ENCODE measurements at regions not wholly inside any gene's neighbourhood (a gene's known extent, or its start where the extent isn't known, plus 50 kb on each side); places are given as distances from the start of the nearest gene placed in this dataset.

DNA sequence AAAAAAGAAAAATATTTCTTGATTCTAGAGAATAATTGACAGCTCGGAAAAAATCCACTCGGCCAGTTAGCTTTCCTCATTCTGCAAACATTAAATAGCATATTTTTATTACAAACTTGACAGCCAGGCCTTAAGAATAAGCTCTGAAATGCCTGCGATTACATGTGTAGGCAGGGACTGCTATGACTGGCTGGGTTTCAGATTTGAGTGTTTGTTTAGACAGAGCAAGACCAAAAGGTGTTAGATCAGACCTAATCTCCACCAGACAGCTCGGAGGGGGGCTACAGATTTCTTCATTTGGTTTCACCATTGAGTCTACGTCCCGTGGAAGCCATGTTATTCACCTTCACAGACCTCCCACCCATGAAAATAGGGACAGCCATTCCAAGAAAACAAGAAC is 192.1 kb upstream of the ADAMTS5 start:
- Histone ChIP-seq H3K36me3 (ENCODE audit: insufficient read depth, low read length, poor library complexity, severe bottlenecking) (no peaks in the 10 kb centered on the region), H3K4me1 (ENCODE audit: insufficient read depth, low read length, poor library complexity, severe bottlenecking) (no peaks in the 10 kb centered on the region), H3K27me3 (replicated peaks; ENCODE audit: insufficient read depth, low read depth, low read length, poor library complexity) (no peaks in the 10 kb centered on the region), H3K9me3 (ENCODE audit: low read depth, low read length, poor library complexity, severe bottlenecking) (no peaks in the 10 kb centered on the region), H3K27ac (ENCODE audit: low read depth, low read length, poor library complexity, severe bottlenecking) (no peak overlapping the region), H3K4me3 (ENCODE audit: low read depth, low read length, poor library complexity, severe bottlenecking) (no peak overlapping the region)
- CTCF ChIA-PET, result interaction anchor here (0.7 kb wide), 1 partner anchor 907 kb away, joined by 3 read pairs; no protein-coding TSS in a partner anchor
- intact Hi-C loops (cut with micrococcal nuclease; ENCODE audit: unreplicated experiment), result no loop called here
- no TSS peak for BruUV-seq (replicated peaks)
- DNase-seq (ENCODE audit: low spot score), result no peak
- TF ChIP-seq, protein P1, sequence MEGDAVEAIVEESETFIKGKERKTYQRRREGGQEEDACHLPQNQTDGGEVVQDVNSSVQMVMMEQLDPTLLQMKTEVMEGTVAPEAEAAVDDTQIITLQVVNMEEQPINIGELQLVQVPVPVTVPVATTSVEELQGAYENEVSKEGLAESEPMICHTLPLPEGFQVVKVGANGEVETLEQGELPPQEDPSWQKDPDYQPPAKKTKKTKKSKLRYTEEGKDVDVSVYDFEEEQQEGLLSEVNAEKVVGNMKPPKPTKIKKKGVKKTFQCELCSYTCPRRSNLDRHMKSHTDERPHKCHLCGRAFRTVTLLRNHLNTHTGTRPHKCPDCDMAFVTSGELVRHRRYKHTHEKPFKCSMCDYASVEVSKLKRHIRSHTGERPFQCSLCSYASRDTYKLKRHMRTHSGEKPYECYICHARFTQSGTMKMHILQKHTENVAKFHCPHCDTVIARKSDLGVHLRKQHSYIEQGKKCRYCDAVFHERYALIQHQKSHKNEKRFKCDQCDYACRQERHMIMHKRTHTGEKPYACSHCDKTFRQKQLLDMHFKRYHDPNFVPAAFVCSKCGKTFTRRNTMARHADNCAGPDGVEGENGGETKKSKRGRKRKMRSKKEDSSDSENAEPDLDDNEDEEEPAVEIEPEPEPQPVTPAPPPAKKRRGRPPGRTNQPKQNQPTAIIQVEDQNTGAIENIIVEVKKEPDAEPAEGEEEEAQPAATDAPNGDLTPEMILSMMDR (conservative IDR thresholded peaks at IDR 0.05; ENCODE audit: low read depth, low read length), result no peak
- TF ChIP-seq EZH2 (IDR thresholded peaks at IDR 0.05; ENCODE audit: borderline replicate concordance, low read depth, low read length, poor library complexity, severe bottlenecking), result no peak
- POLR2A ChIA-PET (ENCODE audit: low non-redundant PET), result no interaction called here

DNA sequence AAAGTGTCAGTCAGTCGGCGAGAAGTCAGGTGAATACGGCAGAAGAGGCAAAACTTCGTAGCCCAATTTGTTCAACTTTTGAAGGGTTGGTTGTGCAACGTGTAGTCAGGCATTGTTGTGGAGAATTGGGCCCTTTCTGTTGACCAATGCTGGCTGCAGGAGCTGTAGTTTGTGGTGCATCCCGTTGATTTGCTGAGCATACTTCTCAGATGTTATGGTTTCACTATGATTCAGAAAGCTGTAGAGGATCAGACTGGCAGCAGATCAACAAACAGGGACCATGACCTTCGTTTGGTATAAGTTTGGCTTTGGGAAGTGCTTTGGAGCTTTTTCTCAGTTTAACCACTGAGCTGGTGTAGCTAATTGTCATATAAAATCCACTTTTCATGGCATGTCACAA is 190.2 kb upstream of the ADAMTS5 start:
- Histone ChIP-seq H3K36me3 (ENCODE audit: insufficient read depth, low read length, poor library complexity, severe bottlenecking) (no peaks in the 10 kb centered on the region), H3K9me3 (ENCODE audit: low read depth, low read length, poor library complexity, severe bottlenecking) (no peaks in the 10 kb centered on the region), H3K4me3 (ENCODE audit: low read depth, low read length, poor library complexity, severe bottlenecking) (no peak overlapping the region), H3K27ac (ENCODE audit: low read depth, low read length, poor library complexity, severe bottlenecking) (no peak overlapping the region), H3K4me1 (ENCODE audit: insufficient read depth, low read length, poor library complexity, severe bottlenecking) (no peaks in the 10 kb centered on the region), H3K27me3 (replicated peaks; ENCODE audit: insufficient read depth, low read depth, low read length, poor library complexity) (no peaks in the 10 kb centered on the region)
- TF ChIP-seq EZH2 (IDR thresholded peaks at IDR 0.05; ENCODE audit: borderline replicate concordance, low read depth, low read length, poor library complexity, severe bottlenecking), result no peak
- TF ChIP-seq, protein P1 (conservative IDR thresholded peaks at IDR 0.05; ENCODE audit: low read depth, low read length), result no peak
- DNase-seq (ENCODE audit: low spot score), result no peak
- POLR2A ChIA-PET (ENCODE audit: low non-redundant PET), result no interaction called here
- intact Hi-C loops (cut with micrococcal nuclease; ENCODE audit: unreplicated experiment), result no loop called here
- no TSS peak for BruUV-seq (replicated peaks)
- CTCF ChIA-PET, result no interaction called here

DNA sequence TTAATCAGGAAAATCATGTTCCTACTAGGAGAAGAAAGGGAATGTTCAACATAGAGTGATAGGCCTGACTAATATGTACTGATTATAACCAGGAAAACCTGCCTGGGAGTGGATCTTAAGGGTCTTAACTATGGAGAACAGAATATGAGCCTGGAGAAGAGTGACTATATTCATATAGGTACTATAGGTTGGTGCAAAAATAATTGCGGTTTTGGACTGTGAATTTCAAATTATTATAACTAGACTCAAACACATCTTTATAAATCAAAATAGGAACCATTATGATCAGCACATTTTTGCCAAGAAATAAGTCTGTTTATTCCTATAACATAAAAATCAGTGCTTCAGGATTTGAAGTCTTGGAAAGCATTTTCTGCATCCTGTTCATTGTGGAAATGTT is 189.8 kb upstream of the ADAMTS5 start:
- ChIA-PET CTCF (no interaction called here), POLR2A (ENCODE audit: low non-redundant PET) (no interaction called here)
- no peak for DNase-seq (ENCODE audit: low spot score)
- H3K4me1 ChIP-seq (ENCODE audit: insufficient read depth, low read length, poor library complexity, severe bottlenecking), result no peaks in the 10 kb centered on the region
- intact Hi-C loops (cut with micrococcal nuclease; ENCODE audit: unreplicated experiment), result no loop called here
- BruUV-seq (replicated peaks), result no TSS peak
- H3K36me3 ChIP-seq (ENCODE audit: insufficient read depth, low read length, poor library complexity, severe bottlenecking), result no peaks in the 10 kb centered on the region
- no peaks in the 10 kb centered on the region for H3K27me3 ChIP-seq (replicated peaks; ENCODE audit: insufficient read depth, low read depth, low read length, poor library complexity)
- no peak overlapping the region for H3K27ac ChIP-seq (ENCODE audit: low read depth, low read length, poor library complexity, severe bottlenecking)
- H3K4me3 ChIP-seq (ENCODE audit: low read depth, low read length, poor library complexity, severe bottlenecking), result no peak overlapping the region
- no peak for TF ChIP-seq EZH2 (IDR thresholded peaks at IDR 0.05; ENCODE audit: borderline replicate concordance, low read depth, low read length, poor library complexity, severe bottlenecking)
- TF ChIP-seq, protein P1 (conservative IDR thresholded peaks at IDR 0.05; ENCODE audit: low read depth, low read length), result no peak
- no peaks in the 10 kb centered on the region for H3K9me3 ChIP-seq (ENCODE audit: low read depth, low read length, poor library complexity, severe bottlenecking)

Data from A673 (cell line).